ENCODE measurements at regions not wholly inside any gene's neighbourhood (a gene's known extent, or its start where the extent isn't known, plus 50 kb on each side); places are given as distances from the start of the nearest gene placed in this dataset.

DNA sequence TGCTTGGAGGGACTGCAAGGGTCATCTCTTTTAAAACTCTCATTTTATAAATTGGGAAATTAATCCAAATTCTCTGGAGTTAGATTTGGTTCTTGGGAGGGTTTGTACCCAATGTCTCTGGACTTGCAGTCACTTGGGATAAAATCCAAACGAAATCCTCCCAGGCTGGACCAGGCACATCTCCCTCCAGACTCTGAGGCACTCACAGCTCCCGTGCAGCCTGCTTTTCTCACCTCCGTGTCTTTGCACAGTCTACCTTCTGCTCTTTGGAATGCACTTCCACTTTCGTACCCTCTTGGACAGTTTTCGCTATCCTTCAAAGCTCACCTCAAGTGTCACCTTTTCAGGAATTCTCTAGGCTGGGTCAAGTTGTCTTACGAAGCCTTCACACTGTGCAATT, 166.3 kb downstream of the MYCN start:
- no peak for TF ChIP-seq EZH2phosphoT487 (conservative IDR thresholded peaks at IDR 0.05; ENCODE audit: low read length)
- TF ChIP-seq, protein P1, sequence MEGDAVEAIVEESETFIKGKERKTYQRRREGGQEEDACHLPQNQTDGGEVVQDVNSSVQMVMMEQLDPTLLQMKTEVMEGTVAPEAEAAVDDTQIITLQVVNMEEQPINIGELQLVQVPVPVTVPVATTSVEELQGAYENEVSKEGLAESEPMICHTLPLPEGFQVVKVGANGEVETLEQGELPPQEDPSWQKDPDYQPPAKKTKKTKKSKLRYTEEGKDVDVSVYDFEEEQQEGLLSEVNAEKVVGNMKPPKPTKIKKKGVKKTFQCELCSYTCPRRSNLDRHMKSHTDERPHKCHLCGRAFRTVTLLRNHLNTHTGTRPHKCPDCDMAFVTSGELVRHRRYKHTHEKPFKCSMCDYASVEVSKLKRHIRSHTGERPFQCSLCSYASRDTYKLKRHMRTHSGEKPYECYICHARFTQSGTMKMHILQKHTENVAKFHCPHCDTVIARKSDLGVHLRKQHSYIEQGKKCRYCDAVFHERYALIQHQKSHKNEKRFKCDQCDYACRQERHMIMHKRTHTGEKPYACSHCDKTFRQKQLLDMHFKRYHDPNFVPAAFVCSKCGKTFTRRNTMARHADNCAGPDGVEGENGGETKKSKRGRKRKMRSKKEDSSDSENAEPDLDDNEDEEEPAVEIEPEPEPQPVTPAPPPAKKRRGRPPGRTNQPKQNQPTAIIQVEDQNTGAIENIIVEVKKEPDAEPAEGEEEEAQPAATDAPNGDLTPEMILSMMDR (IDR thresholded peaks at IDR 0.05; ENCODE audit: insufficient read depth, low read length, poor library complexity, severe bottlenecking), result no peak
- no peak overlapping the region for H3K4me3 ChIP-seq (ENCODE audit: insufficient read depth, low read length, poor library complexity, severe bottlenecking)
- no peaks in the 10 kb centered on the region for H3K36me3 ChIP-seq (ENCODE audit: low read length)
- H3K9me3 ChIP-seq (ENCODE audit: insufficient read depth, low read length), result no peaks in the 10 kb centered on the region
- no peak overlapping the region for H3K27ac ChIP-seq (ENCODE audit: low read depth, low read length)
- H3K27me3 ChIP-seq (ENCODE audit: low read length), result no peaks in the 10 kb centered on the region
- no peak overlapping the region for H2AFZ ChIP-seq (ENCODE audit: low read depth, low read length, severe bottlenecking)
- H3F3A ChIP-seq (ENCODE audit: insufficient read depth), result no peaks in the 10 kb centered on the region
- H3K9me2 ChIP-seq (replicated peaks; ENCODE audit: insufficient read depth, low read length), result no peaks in the 10 kb centered on the region
- H3K9ac ChIP-seq (ENCODE audit: low read length), result no peak overlapping the region
- H4K20me1 ChIP-seq (ENCODE audit: low read depth, low read length), result no peaks in the 10 kb centered on the region
- no peak overlapping the region for H3K4me2 ChIP-seq (ENCODE audit: low read depth, low read length, poor library complexity, severe bottlenecking)
- no peaks in the 10 kb centered on the region for H3K79me2 ChIP-seq (ENCODE audit: insufficient read depth, low read length)

- Histone ChIP-seq H3K9me2 (replicated peaks; ENCODE audit: insufficient read depth, low read length) (no peaks in the 10 kb centered on the region), H3K4me3 (ENCODE audit: insufficient read depth, low read length, poor library complexity, severe bottlenecking) (no peak overlapping the region), H3K4me2 (ENCODE audit: low read depth, low read length, poor library complexity, severe bottlenecking) (no peak overlapping the region), H3K79me2 (ENCODE audit: insufficient read depth, low read length) (no peaks in the 10 kb centered on the region), H3K27ac (ENCODE audit: low read depth, low read length) (no peak overlapping the region), H3K36me3 (ENCODE audit: low read length) (no peaks in the 10 kb centered on the region), H3K9ac (ENCODE audit: low read length) (no peak overlapping the region), H3K27me3 (ENCODE audit: low read length) (no peaks in the 10 kb centered on the region), H3K9me3 (ENCODE audit: insufficient read depth, low read length) (no peaks in the 10 kb centered on the region), H3F3A (ENCODE audit: insufficient read depth) (no peaks in the 10 kb centered on the region), H2AFZ (ENCODE audit: low read depth, low read length, severe bottlenecking) (no peak overlapping the region), H4K20me1 (ENCODE audit: low read depth, low read length) (no peaks in the 10 kb centered on the region)
- TF ChIP-seq EZH2phosphoT487 (conservative IDR thresholded peaks at IDR 0.05; ENCODE audit: low read length), result no peak
- TF ChIP-seq, protein P1 (IDR thresholded peaks at IDR 0.05; ENCODE audit: insufficient read depth, low read length, poor library complexity, severe bottlenecking), result no peak
These were observed 165.4 kb downstream of the MYCN start for GRCh38 chr2:16105669-16106281.

GRCh38 chr2:16104949-16105668, 164.8 kb downstream of the MYCN start:
- H3K9me2 ChIP-seq (replicated peaks; ENCODE audit: insufficient read depth, low read length), result no peaks in the 10 kb centered on the region
- H3F3A ChIP-seq (ENCODE audit: insufficient read depth), result no peaks in the 10 kb centered on the region
- no peaks in the 10 kb centered on the region for H3K9me3 ChIP-seq (ENCODE audit: insufficient read depth, low read length)
- no peaks in the 10 kb centered on the region for H4K20me1 ChIP-seq (ENCODE audit: low read depth, low read length)
- no peak for TF ChIP-seq EZH2phosphoT487 (conservative IDR thresholded peaks at IDR 0.05; ENCODE audit: low read length)
- TF ChIP-seq, protein P1 (IDR thresholded peaks at IDR 0.05; ENCODE audit: insufficient read depth, low read length, poor library complexity, severe bottlenecking), result no peak
- no peak overlapping the region for H3K4me2 ChIP-seq (ENCODE audit: low read depth, low read length, poor library complexity, severe bottlenecking)
- H2AFZ ChIP-seq (ENCODE audit: low read depth, low read length, severe bottlenecking), result no peak overlapping the region
- H3K27me3 ChIP-seq (ENCODE audit: low read length), result no peaks in the 10 kb centered on the region
- no peak overlapping the region for H3K9ac ChIP-seq (ENCODE audit: low read length)
- H3K79me2 ChIP-seq (ENCODE audit: insufficient read depth, low read length), result no peaks in the 10 kb centered on the region
- H3K4me3 ChIP-seq (ENCODE audit: insufficient read depth, low read length, poor library complexity, severe bottlenecking), result no peak overlapping the region
- no peaks in the 10 kb centered on the region for H3K36me3 ChIP-seq (ENCODE audit: low read length)
- H3K27ac ChIP-seq (ENCODE audit: low read depth, low read length), result no peak overlapping the region
